OCI-LY1 (cell line): ENCODE measurements at regions not wholly inside any gene's neighbourhood (a gene's known extent, or its start where the extent isn't known, plus 50 kb on each side); places are given as distances from the start of the nearest gene placed in this dataset.

ENCODE experiments used
- CTCF ChIP-seq: fragments of 200-600 bp; sonication (generic), shearing (Covaris generic); IDR thresholded peaks from 2 replicates; pipeline ENCODE4 v1.5.1; 2017; ENCODE audit warnings: mild to moderate bottlenecking, antibody characterized with exemption, low read length, moderate library complexity, mixed read lengths
- EZH2 ChIP-seq: fragments of 200-600 bp; sonication (generic), shearing (Covaris generic); IDR thresholded peaks from 2 replicates; pipeline ENCODE4 v1.8.0; 2017; ENCODE audit warnings: borderline replicate concordance, mixed run types, mild to moderate bottlenecking, antibody characterized with exemption, low read length, moderate library complexity, mixed read lengths

GRCh38 chrX:69018416-69019072, 146.7 kb downstream of the PJA1 start:
- TF ChIP-seq CTCF (no peak), EZH2 (no peak)
